GM18498 (cell line): ENCODE measurements at regions not wholly inside any gene's neighbourhood (a gene's known extent, or its start where the extent isn't known, plus 50 kb on each side); places are given as distances from the start of the nearest gene placed in this dataset.

Experiments used
- ATAC-seq: cut with Tn5 transposase; IDR thresholded peaks from one replicate; pipeline ENCODE4 v1.9.1; 2021; ENCODE audit warnings: mild to moderate bottlenecking, moderate library complexity; ENCODE audit not compliant: unreplicated experiment

DNA sequence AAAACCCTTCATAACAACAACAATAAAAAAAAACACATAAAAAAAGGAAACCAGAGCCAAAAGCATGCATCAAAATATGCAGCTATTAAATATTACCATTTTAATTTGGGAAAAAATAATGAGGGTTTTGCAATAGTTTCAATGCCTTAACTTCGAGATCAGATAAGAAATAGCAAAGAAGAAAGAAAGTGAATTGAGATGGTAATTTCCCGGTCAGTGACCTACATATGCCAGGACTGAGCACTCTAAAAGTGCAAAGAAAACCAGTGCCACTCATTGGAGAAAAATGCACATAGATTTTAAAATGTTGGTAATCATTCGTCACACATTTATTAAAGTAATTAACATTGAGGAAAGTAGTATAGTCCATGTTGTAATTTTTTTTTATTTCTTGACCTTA, 944.2 kb downstream of the EFNB2 start:
- ATAC-seq, result no peak

DNA sequence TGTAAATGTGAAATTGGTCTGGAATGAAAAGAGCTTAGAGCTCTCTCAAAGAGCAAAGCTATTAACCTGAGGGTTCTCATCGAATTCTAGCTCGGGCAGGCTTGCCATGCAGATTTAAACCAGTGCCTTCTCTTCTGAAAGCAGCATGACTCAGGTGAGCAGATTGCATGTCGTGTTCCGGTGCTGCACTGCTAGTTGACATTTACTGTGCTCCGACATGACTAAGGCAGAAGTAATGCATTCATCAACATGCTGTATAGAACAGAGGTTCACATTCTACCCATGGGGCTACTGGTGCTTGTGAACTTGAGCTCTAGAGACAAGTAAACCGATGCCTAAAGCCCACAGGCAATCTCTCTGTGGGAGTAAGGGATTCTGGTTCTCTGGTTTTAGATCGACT, 947.7 kb downstream of the EFNB2 start:
- ATAC-seq, result no peak

DNA sequence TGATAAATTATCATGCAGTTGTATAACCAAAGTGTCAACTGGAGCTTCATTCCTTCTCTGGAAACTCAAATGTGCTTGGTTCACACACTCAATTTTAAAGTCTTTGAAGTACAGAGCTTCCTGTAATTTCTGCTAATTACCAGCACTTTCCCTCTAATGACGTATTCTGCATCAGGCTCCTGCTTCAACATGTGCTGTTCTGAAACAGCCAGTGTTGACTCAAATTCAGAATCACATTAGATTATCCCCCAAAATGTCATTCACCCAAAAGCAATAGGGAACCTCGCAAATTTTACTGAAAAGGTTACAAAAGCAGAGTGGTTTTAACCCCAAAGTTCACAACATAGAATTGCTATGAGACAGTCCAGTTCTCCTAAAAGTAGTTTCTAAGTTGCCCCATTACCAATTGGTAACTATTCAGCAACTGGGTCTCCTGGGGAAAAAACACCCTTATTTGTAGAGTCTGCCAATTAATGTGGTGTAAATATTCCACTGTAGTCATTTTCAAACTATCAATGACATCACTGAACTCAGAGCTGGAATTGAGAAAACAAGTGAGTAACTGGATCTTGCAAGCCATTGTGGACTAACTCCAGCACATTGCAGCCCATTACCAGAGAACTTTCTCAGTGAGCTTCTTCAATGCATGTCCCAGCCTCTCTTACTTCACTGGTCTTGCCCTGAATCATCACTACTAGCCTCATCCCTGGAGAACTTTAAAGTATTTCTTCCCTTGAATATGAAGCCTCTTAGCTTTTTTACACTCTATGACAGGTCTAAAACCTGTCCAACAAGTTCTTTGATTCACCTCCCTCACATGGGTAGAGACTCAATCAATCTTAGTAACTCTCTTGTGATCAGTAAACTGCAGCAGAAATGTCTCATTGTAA, 955.4 kb downstream of the EFNB2 start:
- ATAC-seq, result no peak

DNA sequence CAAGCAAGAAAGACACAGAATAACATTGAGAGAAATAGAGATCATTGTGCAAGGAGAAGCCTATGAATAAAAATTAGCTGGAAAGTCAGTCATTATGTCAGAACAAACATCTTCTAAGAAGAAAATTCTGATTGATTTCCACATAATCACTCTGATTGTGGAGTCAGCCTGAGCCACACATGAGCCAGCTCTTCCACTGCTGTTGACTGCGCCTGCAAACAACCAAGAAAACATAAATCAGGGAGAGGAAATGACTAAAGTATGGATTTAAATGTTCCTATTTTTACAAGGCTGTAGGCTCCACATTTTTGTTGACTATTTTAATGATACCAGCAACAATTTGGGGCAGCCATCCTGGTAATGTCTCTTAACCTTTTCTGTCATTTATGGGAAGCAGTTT, 962.3 kb downstream of the EFNB2 start:
- no peak for ATAC-seq

DNA sequence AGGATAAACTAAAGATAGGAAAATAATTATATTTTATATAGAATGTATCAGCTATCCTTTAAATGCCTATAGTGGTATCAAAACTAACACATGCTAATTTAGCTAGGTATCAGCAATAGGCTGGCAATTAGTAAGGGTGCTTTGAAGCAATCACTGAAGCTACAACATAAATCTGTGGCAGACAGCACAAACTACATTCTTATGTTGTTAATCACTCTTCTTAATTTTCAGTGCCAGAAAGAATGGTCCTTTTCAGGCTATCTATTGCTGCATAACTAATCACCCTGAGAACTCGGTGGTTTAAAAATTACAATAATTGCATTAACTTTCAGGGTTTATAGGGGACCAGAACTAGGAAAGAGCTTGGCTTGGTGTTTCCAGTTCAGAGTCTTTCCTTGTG, 963.1 kb downstream of the EFNB2 start:
- ATAC-seq, result no peak

DNA sequence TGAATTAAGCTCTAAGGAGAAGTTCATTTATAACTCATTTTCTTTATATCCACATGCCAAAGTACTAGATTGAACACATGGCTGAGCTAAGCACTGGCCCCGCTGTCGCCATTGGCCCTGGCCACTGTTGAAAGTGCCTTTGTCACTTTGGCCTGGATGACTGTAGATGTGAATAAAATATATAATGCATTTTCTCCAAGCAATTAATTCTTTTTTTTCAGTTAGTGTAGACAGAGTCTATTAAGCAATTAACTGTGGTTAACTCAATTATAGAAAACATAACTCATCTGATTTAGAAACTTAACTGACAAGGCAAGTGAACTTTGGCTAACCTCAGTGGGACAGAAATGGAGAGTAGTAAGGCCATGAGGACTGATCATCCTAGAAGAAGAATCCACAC, 965.6 kb downstream of the EFNB2 start:
- no peak for ATAC-seq

DNA sequence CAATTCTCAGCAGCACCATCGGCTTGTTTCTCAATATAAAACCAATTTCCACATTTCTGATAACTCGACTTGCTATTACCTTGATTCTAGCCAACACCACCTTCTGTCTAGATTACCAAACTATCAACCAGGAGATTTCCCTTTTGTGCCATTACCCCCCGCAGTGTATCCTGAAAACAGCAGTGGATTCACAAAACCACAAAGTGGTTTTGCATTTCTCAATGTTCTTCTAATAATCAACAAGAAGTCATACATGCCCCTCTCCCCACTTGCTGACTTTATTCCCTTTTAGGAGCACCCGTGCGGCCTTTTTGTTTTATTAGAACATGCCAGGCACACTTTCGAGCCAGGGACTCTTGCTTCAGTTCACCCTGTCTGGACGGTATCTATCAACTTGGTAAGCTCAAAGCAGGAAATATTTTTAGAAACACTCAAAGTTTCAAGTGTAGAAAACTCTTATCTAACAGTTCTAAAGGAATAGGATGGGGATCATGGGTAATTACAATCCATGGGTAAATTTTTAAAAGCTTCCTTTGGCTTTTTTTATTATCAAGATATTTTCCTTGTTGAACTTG, 967.4 kb downstream of the EFNB2 start:
- no peak for ATAC-seq

DNA sequence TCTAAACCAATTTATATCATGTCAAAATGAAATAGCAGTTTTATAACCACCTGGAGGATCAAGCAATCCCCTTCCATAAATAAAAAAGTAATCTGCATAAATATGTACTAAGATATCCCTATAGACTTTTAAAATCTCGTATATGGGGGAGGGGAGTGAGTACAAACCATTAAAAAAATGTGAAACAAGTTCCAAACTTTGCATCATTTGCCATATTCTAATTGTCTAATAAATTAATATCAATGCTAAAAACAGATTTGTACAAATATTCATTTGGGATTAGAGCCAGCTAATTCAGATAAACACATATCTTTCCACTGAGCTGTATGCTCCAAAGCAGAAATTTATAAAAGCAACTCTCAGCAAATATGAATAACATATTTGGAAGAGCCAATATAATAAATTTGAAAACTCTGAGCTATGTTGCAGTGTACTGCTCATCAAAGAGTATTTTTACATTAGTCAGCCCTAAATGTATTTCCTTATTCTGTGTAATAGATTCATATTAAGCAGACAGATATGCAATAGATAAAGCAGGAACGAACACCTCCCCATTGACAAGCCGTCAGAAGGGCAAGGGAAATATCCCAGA, 970.2 kb downstream of the EFNB2 start:
- ATAC-seq, result no peak

DNA sequence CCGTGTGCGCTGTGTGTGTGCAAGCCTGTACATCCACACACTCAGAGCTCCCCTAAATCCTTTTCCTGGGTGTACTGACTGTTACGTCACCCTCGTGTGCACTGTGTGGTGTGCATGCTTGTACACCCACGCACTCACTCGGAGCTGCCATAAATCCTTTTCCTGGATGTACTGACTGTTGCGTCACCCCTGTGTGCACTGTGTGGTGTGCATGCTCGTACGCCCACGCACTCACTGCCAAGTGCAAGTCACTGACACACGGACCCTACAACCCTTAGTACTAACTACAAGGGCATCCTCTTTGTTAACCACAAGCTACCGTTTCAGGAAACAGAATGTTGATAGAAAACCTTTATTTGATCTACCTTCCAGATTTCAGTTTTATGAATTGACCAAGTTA, 983.4 kb downstream of the EFNB2 start:
- no peak for ATAC-seq

DNA sequence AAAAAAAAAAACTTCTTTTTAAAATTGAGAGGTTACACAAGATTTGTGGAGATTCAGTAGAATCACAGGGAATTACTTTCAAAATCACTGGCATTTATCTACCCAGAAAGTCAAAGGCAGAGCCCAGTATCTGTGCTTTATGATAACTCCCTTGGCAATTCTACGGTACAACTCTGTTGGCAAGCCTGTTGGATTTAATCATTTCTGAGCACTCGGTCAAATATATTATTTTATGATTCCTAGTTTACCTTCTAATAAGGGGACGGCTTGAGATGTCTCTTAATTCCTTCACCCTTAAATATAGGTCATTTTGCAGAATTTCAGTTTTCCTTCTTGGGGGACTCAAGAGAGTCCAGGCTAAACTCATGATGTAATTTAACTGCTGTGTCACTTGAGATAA, 987.6 kb downstream of the EFNB2 start:
- no peak for ATAC-seq

DNA sequence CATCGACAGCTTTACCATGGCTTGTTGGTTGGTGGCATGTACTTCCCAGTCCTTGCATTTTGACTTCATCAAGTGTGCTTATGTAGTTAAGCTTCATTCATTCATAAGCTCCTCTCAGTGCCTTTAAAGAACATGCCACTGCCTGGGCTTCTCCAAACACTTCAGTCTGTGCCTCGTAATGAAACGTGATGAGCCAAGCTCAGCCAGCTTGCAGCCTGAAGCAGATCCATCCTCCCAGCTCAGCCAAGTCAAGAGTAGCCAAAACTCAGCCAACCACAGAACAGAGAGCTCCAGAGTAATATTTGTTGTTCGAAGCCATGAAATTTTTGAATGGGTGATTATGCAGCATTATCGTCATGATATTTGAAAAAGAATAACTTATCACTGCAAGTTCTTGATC, 989.7 kb downstream of the EFNB2 start:
- ATAC-seq, result no peak

DNA sequence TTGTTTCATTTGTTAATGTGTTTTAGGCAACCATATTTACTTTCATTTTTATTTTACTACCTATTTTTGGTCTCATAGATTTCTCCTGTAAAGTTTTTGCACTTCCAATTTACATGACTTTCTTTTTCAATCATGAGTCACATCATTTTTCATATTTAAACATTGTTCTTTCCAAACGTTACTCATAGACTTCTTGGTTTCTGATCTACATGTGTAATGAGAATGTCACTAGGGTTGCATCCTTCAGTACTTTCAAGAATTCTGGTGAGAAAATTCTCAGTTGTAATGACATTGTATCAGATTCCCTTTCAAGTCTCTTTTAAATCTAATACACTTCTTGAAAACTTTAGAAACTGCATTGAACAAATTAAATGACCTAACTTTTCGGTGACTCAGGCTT, 991.7 kb downstream of the EFNB2 start:
- no peak for ATAC-seq

DNA sequence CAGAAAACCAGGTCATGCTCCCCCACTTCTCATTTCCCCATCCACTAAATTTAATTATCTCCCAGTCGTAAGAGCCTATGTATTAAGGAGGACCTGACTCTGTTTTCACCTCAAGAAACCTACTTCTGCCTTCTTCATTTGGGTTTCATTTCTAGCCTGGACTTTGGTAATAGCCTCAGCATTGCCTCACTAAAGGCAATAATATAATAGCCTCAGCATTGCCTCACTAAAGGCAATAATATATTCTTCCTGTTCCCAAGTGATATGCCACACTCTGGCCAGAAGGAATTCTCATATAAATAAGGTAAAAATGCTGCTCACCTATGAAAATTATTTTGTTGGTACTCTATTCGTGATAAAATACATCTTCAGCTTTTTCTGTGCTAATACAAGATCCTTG, 993.9 kb downstream of the EFNB2 start:
- no peak for ATAC-seq

DNA sequence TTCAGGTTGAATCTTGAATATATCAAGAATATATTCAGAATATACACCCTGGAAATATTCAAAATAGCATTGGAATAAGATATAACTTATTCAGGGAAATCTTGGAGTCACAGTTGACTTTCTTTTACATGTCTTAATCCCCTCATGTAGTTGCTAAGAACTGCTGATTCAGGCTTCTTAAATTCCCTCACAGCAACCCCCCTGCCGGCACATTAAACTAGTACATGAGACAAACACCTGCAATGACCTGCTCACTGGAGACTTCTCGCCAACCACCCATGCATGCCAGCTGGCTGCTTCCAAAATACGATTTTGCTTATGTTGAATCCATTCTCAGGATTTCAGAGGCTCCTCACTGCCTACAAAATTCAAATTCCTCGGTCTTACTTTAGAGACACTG, 997.1 kb downstream of the EFNB2 start:
- no peak for ATAC-seq

DNA sequence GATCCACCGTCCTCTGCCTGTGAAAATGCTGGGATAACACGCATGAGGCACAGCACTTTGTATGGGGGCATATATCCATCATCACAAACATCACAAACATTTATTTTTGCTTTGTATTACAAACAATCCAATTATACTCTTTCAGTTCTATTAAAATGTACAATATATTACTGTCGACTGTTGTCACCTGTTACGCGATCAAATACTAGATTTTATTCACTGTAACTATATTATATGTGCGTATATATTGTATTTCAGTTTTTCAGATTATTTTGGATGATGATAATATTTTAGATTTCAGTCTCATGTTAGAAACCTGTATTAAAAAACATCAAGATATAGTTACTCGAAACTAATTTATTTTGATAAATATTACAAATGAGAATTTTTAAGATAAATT, 998.3 kb downstream of the EFNB2 start:
- ATAC-seq, result no peak

DNA sequence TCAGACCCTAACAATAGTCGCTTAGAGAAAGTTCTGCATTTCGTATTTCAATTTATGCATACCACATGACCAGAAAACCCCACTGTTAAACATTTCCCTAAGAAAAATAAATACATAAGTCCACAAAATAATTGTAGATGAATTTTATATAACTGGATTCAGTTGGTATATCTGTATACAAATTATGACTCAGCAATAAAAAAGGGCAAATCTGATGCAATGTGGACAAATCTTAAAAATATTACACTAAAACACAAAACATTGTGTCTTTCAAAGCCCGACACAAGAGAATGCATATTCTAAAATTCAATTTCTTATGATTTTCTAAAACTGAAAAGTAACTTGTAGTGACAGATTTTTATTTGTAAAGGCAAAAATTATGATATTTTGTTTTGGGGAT, 1005.0 kb downstream of the EFNB2 start:
- ATAC-seq, result no peak

DNA sequence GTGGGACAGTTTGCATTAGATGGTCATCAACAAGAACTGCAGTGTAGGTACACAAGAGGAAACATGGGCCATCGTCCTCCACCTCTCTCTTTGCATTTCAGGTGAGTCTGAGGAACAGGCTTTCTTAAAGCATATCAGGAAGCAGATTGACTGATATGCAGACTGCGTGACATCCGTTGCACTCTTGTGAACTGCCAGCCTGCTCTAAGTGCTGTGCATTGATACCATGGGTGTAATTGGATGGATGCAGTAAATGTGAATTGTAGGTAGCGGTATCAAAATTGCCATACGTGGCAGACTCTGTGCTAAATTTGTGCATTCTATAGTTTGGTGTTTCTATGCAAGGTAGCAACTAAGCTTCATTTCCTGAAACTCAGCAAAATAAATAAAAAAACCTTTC, 1008.3 kb downstream of the EFNB2 start:
- ATAC-seq, result no peak

DNA sequence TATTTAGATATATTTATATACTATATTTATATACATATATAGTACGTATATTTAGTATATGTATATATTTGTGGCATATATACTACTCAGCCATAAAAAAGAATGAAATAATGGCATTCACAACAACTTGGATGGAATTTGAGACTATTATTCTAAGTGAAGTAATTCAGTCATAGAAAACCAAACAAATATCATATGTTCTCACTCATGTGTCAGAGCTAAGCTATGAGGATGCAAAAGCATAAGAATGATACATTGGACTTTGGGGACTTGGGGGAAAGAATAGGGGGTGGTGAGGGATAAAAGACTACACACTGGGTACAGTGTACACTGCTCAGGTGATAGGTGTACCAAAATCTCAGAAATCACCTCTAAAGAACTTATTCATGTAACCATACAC, 1015.7 kb downstream of the EFNB2 start:
- no peak for ATAC-seq

DNA sequence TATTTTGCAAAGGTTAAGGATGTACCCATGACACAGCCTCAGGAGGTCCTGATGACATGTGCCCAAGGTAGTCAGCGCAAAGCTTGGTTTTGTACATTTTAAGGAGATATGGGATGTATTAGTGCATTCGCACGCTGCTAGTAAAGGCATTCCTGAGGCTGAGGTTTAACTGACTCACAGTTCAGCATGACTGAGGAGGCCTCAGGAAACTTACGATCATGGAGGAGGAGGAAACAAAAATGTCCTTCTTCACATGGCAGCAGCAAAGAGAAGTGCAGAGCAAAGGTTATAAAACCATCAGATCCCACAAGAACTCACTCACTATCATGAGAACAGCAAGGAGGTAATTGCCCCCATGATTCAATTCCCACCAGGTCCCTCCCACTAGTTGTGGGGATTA, 1017.4 kb downstream of the EFNB2 start:
- ATAC-seq, result no peak

DNA sequence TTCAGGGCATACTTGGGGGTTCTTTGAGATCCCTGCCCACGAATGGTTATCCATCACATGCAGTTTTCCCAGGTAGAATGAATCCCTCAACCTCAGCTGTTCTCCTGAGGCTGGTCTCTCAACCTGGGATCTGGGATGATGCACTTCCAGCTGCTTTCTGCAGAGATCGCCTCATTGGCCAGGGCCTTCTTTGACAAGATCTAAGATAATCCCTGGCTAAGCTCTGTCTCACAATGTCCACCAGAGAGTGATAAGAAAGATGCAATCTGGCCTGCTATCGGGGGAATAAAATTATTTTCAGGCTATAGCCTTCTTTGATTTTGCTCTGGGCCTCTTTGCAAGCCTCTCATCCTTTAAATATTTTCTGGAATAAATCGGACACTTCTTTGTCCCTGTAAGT, 1021.1 kb downstream of the EFNB2 start:
- ATAC-seq, result no peak

DNA sequence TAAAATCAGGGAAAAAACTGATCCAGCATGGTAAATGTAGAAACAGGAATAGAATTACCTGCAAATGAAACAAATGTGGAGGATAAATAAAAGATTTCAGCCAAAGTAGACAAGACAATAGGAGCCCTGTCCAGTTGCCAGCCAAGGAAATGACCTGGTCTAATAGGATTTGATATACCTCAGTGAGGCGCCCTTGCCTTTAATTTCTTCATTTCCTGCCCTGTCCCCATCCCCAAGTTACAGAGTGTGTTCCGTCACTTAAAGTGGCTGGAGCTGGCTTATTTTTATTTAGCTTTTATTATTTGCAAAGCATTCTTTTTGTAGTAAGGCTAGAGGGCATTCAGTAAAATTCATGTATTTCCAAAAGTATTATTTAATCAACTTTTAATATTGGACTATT, 1022.0 kb downstream of the EFNB2 start:
- ATAC-seq, result no peak

DNA sequence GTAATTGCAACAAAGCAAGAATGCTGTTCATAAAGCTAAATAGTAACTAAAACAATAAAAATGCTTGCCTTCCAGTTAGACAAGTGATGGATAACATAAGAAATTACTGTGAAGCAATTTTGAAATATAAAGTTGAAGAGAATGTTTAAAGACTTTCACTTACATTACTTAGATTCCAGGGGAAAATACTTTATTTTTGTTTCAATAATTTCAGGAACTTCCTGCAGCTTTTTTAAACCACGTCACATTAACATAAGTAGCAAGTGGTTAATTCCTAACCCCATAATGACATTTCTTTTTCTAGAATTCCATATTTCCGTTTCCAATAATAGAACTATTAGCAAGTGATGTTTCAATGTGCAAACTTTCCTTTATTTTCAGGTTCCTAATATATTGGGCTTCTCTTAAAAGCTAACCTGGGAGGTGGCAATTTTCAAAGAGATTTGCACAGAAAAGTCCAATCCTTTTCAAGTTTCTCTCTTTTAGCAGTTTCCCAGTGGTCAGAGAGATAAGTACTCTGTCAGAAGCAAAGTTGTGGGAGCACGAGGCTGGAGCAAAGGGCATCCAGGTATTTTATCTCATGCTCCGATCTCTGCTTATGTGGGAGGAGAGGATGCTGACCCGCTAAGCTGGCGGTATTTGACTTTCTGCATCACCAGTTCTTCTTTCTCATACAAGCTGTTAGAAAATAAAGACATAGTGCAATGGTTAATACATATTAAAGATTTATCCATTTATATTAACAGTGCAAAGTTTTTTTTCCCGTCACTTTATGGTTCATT, 1025.3 kb downstream of the EFNB2 start:
- ATAC-seq, result no peak
